DMS153 (cell line): ENCODE measurements at regions not wholly inside any gene's neighbourhood (a gene's known extent, or its start where the extent isn't known, plus 50 kb on each side); places are given as distances from the start of the nearest gene placed in this dataset.
"Not testable (repeated sequence)": the region's sequence is repeated elsewhere in the genome, so short reads cannot be mapped to it uniquely, and the experiment has no call there.

ENCODE experiments used
- DNase-seq: peaks from one replicate; lab custom pipeline; 2025; lab: John Stamatoyannopoulos, UW

DNA sequence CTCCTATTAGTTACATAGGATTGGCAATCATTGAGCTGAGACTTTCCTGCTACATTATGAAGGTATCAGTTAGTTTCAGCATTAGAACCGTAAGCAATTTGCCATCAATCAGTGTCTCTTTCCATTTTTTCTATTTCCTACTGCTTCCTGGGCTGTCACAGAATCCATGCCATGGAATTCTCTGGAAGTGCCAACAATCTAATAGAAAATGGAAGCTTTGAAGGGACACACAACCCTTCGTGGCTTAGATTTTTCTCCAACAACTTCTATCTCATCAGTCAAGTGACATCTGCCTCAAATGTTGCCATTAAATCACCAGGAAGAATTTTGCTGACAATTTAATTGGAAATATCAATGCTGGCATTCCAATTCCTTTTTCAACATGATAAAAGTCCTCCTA lies 183.5 kb upstream of the PARD3B start:
- DNase-seq, result no peak

DNA sequence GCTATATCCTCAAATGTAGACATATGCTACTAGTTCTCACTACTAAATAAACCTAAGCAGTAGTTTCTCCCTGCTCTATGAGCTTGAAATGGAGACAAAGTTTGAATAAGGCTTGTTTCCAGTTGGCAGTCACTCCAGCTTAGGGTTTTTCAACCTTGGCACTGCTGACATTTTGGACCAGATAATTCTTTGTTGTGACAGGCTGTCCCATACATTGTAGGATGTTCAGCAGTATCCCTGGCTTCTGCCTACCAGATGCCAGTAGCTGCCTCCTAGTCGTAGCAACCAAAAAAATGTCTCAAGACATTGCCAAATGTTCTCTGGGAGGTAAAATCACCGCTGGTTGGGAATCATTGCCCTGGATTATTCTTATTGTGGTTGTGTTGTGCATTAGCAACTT lies 182.7 kb upstream of the PARD3B start:
- DNase-seq, result no peak

DNA sequence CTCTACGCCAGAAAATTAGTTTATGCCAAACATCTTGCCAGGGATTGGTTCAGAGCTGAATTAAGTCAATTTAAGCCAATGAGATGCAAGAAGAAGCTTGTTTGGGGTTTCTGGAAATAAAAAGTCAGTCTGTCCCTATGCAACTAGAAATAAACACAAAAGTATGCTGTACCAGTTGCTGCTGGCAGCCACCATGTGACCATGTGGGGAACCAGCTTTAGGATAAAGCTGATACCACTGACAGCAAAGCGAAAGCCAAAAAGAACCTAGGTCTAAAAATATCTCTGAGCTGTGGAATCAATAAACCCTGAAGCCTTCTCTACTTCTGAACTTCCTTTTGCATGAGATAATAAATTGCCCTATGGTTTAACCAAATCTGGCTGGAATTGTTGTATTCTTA lies 181.8 kb upstream of the PARD3B start:
- no peak for DNase-seq

DNA sequence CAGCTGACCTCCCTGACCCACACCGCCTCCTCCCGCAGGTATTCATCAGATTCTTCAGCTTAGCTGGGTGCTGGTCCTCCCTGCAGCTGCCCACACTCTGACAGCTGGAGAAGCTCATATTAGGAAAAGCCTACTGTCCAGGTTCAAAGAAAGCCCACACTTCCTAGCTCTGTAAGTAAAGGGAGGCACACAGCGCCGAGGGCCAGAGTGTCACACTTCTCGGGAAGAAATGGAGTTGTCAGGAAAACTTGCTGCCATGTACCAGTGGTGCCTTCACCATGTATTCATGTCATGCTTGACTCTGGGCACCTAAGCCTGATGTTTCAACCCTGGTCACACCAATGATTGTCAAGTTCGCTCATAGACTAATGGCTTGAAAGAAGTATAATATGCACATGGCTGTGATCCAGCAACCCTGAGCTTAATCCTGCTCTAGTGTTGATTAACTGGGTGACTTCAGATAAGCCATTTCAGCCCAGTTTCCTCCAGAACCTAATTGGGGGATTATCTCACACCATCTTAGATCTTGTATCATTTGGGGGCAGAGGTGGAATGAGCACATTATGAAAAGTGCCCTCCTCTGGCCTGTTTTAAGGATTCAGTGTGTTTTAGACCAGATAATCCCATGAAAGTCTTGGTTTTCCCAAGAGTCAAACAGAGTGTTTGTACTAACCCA lies 180.3 kb upstream of the PARD3B start:
- DNase-seq, result no peak

DNA sequence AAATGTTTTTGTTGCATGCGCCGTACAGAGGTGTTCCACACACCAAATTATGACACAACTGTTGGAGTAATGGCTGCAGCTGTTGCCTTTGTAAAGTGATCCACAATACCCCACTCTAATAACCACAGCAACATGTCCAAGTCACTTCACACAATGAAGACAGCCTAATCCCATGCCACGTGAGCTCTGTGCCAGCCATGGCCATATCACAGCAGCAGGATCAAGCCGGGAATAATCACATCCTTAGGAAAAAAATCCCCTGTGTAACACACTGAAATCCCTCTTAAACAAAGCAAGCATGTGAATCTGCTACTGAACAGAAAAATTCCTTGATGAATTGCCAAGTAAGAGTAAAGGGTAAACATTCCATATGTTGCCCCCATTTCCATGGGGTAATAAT lies 179.5 kb upstream of the PARD3B start:
- DNase-seq, result no peak

DNA sequence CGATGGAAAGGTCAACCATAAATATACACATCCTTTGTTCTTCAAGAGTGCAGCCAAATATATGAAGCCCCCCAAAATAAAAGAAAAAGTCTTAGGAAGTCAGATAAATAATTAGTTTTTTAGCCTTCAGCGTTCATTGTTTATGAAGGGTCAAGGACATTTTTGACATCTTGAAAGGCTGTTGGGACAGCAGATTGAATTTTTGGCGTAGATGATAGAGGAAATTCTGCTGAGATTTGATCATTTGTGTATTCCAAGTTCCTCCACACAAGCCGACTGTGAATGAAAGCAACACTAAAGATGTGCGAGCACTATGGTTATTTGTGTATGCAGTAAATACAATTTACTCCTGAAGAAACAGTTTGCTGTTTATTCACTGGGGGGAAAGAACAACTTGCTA lies 177.8 kb upstream of the PARD3B start:
- DNase-seq, result no peak

DNA sequence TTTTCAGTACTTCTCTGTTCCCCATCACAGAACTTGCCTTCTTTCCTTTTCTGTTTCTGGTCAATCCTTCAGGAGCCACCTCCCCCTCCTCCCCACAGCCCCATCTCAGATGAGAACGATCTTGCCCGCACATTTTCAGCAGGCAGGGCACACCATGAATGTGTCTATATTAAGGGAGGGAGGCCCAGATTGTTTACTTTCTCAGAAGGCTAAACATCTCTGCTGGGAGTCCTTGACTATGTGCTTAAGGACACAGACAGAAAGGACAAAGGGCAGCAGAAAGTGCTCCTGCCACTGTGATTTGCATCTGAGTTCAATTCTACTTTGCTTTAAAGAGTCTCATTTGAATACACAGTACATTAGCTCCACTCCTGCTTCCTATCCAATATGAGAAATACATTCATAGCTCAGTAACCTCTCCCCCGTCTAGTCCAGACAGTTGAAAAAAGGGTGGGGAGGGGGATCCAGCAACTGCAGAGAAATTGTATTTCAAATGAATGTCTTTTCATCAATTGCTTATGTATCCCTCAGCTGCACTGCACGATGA lies 175.0 kb upstream of the PARD3B start:
- no peak for DNase-seq

DNA sequence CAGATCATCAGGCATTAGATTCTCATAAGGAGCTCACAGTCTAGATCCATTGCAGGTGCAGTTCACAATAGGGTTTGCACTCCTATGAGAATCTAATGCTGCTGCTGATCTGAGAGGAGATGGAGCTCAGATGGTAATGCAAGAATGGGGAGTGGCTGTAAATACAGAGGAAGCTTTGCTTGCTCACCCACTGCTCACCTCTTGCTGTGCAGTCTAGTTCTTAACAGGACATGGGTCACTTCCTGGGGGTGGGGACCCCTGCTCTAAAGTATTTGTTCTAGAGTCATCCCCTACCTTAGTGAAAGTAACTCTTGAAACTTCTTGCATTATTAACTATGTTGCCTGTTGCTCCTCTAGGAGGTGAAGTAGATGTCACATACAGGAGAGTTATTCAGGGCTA lies 171.3 kb upstream of the PARD3B start:
- no peak for DNase-seq

DNA sequence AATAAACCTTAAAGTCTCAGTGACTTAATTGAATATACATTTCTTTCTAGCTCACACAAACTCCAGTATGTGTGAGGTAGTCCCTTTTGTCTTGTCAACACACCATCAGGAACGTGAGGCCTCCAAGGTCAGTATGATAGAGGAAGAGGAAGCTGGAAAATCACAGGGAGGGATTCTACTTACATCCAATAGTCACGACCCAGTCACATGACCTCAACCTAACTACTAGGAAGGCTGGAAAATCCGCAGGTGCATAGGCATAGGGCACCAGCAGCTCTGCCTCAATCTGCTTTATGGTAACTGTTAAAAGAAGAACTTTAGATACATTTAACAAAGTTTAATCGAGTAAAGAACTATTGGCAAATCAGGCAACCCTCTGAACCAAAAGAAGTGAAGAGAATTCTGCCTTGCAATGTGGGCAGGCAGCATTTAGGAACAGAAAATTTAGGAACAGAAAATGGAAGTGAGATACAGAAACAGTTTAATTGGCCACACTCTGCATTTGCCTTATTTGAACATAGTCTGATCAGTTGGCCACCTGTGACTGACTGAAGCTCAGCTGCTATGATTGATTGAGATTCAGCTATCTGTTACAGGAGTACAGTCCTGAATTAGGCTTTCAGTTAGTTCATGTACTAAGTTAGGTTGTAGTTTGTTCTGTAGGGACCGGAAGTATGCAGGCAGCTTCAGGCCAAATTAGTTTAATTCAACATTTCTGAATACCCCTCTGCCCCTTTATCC lies 165.0 kb upstream of the PARD3B start:
- DNase-seq, result no peak

DNA sequence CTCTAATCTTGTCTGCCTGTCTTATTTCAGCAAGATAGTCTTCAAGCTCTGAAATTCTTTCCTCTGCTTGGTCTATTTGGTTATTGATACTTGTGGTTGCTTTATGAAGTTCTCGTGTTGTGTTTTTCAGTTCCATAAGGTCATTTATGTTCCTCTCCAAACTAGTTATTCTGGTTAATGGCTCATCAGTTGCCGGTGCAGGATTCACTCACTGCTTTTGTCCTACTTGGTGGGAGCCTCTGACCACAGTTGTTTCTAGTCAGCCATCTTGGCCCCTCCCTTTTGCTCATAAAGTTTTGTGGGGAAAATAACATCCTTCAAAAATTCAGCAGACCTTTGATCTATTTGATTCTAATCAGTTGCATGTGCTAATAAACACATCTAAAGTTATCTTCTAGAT lies 158.6 kb upstream of the PARD3B start:
- DNase-seq, result no peak

DNA sequence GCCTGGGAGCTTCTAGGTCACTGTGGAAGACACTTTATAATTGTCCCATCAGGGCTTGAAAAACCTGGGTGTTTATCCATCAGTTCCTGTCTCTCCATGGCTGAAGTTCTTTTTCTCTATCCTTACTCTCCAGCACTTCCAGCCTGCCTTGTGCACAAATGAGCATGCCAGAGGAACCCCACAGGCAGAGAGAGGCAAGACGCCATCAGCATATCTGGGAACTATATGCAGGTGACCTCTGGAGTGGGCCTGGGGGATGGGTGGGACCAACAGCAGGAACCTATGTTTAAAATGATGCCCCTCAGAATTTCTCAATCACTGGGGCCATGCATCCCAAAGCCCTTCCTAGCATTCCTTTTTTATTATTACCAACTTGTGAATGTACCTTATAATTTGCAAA lies 156.2 kb upstream of the PARD3B start:
- no peak for DNase-seq

DNA sequence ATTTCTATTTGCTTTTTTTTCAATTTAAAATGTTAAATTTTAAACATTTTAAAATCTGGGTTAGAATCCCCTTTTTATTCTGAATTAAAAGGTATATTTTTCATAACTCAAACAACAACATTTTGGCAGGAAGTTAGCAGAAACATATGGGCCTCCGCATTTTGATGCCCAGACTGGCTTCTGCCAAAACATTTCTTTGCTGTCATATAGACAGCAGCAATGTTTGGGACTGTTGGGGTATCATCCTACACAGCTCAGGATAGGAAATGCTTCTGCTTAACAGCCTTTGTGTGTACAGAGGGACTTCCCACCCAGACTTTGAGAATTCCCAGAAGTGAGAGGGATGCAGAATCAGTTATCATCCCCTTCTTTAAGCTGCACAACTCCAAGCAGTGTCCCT lies 155.4 kb upstream of the PARD3B start:
- DNase-seq, result no peak

DNA sequence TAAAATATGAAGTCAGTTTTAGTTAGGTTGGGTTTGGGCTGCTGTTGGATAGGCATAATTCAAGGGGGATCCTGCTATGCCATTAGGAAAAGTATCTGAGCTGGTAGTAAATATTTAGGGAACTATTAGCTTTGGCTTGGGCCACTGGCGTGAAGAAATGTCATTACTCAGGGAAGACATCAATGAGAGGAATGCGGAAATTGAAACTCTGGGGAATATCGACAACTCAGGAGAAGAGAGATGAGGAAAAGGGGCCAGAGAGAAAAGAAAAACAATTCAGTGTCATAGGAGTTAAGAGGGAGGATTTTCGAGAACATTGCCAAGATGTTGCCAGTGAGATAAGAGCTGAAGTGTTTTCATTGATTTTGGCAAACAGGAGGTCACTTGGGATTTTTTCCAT lies 149.7 kb upstream of the PARD3B start:
- DNase-seq, result no peak

DNA sequence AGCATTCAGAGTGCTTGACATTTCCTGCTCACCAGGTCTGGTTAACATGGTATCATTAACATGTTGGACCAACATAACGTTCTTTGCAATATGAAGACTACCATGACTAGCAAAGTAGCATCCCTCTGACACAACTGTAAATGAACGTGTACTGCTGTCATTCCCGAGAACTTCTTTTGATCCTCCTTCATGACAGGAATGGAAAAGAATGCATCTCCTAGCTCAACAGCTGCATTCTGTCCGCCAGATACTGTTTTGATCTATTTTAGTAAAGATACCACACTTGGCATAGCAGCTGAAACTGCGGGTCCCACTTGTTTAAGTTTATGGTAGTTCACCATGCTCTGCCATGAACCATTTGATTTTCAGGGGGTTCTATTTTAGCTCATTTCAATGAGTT lies 144.2 kb upstream of the PARD3B start:
- DNase-seq, result no peak

DNA sequence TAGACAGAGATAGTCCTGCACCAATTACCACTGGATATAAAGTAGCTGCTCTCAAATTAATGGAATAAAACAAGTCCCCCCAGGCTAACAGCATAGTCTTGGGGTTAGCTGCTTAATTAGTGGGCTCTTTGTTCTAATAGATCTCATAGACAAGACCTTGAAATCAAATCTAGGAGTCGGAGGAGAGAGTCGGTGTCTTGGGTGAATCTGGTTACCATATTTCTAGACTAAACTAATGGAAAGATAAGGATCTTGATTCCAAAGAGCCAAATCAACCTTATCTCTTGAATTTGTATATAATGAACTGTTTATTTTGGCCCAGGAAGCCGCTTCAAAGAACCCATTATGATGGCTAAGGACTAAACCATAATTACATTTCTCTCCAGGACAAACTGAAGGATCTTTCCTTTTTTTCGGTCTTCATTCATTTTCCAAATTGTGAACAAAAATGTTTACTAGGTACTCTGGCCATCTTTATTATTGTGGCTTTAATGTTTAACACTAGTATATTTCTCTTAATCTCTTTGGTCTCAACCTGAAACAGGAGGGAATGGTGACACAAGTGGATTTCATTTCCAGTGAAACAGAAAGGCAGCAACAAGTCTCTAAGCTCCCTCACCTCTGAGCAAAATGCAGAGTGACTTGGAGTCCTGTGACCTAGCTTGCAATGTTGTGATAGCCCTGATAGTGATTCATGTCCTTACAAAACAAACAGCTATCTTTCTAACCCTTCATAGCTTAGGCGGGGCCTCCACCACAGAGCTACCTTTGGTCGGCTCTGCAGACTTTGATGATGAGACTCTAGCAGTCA lies 137.9 kb upstream of the PARD3B start:
- DNase-seq, result peak; percentile 74

DNA sequence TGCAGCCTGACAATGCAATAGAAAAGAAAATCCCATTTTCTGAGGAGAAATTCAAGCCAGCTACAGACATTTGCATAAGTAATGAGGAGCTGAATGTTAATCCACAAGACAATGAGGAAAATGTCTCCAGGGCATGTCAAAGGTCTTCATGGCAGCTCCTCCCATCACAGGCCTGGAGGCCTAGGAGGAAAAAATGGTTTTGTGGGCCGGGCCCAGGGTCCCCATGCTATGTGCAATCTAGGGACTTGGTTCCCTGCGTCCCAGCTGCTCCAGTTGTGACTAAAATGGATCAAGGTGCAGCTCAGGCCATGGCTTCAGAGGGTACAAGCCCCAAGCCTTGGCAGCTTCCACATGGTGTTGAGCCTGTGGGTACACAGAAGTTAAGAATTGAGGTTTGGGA lies 132.5 kb upstream of the PARD3B start:
- not testable (repeated sequence) for DNase-seq

DNA sequence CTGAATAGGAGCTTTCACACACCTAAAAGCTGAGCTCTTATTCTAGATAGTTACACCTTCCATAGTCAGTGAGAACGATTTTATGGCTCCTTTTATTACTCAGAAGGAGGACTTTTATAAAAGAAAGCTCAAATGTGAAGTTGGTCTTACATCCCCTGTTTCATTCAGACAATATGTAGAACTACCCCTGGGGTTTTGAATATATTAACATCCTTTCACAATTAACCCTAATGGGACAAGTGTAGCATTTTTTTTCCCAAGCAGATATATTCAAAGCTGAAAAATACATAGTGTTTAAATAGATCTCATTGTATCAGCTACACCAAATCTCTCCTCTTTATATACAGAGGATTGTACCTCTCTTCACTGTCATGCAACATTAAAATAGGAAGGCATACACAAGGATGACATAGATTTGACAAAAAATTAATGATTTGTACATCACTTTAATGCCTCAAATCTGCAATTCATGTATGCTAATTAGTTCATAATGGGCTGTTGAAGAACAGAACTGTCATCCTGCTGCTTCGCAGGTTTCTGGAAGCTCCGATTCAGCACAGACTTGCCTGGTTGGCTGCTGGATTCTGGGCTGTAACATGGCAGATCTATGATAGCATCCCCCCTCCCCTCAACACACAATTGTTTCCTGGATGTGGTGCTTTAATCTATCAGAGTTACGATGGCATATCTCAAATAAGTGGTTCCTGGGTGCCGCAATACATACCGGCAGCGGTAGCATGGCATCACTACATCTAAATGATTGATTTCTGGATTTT lies 129.7 kb upstream of the PARD3B start:
- no peak for DNase-seq

DNA sequence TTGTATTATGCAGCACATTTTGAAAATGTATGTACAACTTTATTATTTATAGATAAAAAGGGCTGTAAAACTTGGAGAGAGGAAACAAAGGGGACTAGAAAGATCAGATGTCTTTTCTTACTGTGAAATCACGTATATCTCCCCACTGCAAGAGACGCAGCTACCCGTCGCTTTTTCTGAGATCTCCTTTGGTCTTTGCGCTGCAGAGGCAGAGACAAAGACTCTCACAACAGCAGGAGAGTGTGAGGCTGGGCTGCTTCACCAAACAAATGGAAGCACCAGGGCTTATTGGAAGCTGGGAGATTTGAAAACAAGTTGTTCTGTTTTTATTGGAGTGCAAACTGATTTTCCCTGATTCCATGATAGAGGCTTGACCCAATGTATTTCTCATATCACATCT lies 129.0 kb upstream of the PARD3B start:
- DNase-seq, result no peak

DNA sequence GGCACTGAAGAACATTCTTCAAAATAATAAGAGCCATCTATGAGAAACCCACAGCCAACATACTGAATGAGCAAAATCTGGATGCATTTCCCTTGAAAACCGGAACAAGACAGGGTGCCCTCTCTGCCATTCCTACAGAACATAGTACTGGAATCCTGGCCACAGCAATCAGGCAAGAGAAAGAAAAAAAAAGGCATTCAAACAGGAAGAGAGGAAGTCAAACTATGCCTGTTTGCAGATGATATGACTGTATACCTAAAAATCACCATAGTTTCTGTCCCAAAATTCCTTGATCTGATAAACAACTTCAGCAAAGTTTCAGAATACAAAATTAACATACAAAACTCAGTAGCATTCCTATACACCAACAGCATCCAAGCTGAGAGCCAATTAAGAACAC lies 119.5 kb upstream of the PARD3B start:
- no peak for DNase-seq

DNA sequence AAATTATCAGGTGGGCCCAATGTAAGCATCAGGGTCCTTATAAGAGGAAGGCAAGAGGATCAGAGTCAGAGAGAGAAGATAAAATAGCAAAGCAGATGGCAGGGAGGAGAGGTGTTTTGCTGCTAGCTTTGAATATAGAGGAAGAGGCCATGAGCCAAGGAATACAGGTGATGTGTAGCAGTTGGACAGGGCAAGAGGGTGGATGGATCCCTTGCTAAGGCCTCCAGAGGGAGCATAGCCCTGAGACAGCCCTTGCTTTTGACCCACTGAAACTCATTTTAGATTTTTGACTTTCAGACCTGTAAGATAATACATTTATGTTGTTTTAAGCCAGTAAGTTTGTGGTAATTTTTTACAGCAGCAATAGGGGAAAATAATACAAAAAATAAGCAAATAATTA lies 116.6 kb upstream of the PARD3B start:
- no peak for DNase-seq

DNA sequence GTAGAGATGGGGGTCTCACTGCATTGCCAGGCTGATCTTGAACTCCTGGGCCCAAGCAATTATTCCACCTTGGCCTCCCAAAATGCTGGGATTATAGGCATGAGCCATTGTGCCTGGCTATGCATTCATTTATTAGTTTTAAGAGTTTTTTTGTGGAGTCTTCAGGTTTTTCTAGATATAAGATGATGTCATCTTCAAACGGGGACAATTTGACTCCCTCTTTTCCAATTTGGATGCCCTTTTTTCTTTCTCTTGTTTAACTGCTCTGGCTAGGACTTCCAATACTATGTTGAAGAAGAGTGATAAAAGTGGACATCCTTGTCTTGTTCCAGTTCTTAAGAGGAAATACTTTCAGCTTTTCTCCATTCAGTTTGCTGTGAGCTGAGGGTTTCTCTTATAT lies 113.7 kb upstream of the PARD3B start:
- DNase-seq, result no peak

DNA sequence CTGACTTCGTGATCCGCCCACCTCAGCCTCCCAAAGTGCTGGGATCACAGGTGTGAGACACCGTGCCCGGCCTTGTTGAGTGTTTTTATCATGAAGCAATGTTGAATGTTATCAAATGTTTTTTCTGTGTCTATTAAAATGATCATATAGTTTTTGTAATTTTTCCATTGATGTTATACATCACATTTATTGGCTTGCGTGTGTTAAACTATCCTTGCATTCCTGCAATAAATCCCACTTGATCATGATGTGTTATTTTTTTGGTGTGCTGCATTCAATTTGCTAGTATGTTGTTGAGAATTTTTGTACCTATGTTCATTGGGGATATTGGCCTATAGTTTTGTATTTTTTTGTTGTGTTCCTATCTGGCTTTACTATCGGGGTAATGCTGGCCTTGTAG lies 113.1 kb upstream of the PARD3B start:
- no peak for DNase-seq
